ENCODE measurements at regions not wholly inside any gene's neighbourhood (a gene's known extent, or its start where the extent isn't known, plus 50 kb on each side); places are given as distances from the start of the nearest gene placed in this dataset.

GRCh38 chr4:174110180-174110579 lies 173.3 kb downstream of the FBXO8 start:
- no peak for DNase-seq
- H3K9me3 ChIP-seq (replicated peaks in 1 of 3): no peaks in the 10 kb centered on the region
- no peak overlapping the region for H3K4me3 ChIP-seq
- WGBS, 4 donors: 65 to 78% (median 73%) methylated on average over 9 of the region's 9 CpGs
- H3K4me1 ChIP-seq (replicated peaks in 1 of 2): no peaks in the 10 kb centered on the region
- intact Hi-C loops (cut with DNase I): no loop called here
- no peaks in the 10 kb centered on the region for H3K27me3 ChIP-seq
- H3K27ac ChIP-seq: no peak overlapping the region
- no peaks in the 10 kb centered on the region for H3K36me3 ChIP-seq (replicated peaks in 1 of 2)
- TF ChIP-seq POLR2A (IDR thresholded peaks at IDR 0.05) (no peak), CTCF (IDR thresholded peaks at IDR 0.05) (no peak)

GRCh38 chr4:174107746-174108354 lies 175.6 kb downstream of the FBXO8 start:
- Histone ChIP-seq H3K4me3 (no peak overlapping the region), H3K9me3 (replicated peaks in 1 of 3) (no peaks in the 10 kb centered on the region), H3K4me1 (replicated peaks in 1 of 2) (no peaks in the 10 kb centered on the region), H3K27me3 (no peaks in the 10 kb centered on the region), H3K36me3 (replicated peaks in 1 of 2) (no peaks in the 10 kb centered on the region), H3K27ac (no peak overlapping the region)
- 48 to 56% (median 50%) methylated on average over 6 of the region's 6 CpGs for WGBS, 4 donors
- DNase-seq: no peak
- intact Hi-C loops (cut with DNase I): no loop called here
- no peak for TF ChIP-seq CTCF (IDR thresholded peaks at IDR 0.05)
- TF ChIP-seq POLR2A (IDR thresholded peaks at IDR 0.05): no peak

DNA sequence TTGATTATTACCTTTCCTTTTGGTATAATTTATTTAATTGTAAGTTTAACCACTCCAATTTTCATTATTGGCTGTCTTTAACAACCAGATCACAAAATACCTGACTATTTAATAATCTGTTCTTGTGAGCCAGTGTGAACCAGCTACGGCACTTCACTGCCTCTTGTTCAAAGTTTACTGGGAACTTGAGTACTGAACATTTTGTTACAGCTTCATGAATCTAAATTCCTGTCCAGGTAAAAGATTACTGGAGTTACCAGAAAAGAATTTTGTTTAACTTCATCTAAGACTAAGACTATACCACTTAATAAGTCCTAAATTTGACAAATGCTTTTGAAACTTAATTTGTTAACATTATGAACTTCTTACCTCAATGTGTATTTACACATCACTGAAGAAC lies 178.3 kb downstream of the FBXO8 start:
- no peak for TF ChIP-seq POLR2A (IDR thresholded peaks at IDR 0.05)
- no peak for TF ChIP-seq CTCF (IDR thresholded peaks at IDR 0.05)
- no peaks in the 10 kb centered on the region for H3K36me3 ChIP-seq (replicated peaks in 1 of 2)
- DNase-seq: no peak
- no peaks in the 10 kb centered on the region for H3K9me3 ChIP-seq (replicated peaks in 1 of 3)
- H3K4me1 ChIP-seq (replicated peaks in 1 of 2): no peaks in the 10 kb centered on the region
- no peak overlapping the region for H3K4me3 ChIP-seq
- no peaks in the 10 kb centered on the region for H3K27me3 ChIP-seq
- intact Hi-C loops (cut with DNase I): no loop called here
- H3K27ac ChIP-seq: no peak overlapping the region
- WGBS, 4 donors: 68 to 79% (median 74%) methylated on average over 1 of the region's 1 CpG

GRCh38 chr4:174100910-174101309 lies 182.6 kb downstream of the FBXO8 start:
- Histone ChIP-seq H3K4me1 (replicated peaks in 1 of 2) (no peaks in the 10 kb centered on the region), H3K27ac (no peak overlapping the region), H3K27me3 (no peaks in the 10 kb centered on the region), H3K9me3 (replicated peaks in 1 of 3) (no peaks in the 10 kb centered on the region), H3K36me3 (replicated peaks in 1 of 2) (no peaks in the 10 kb centered on the region), H3K4me3 (no peak overlapping the region)
- intact Hi-C loops (cut with DNase I): no loop called here
- no peak for TF ChIP-seq CTCF (IDR thresholded peaks at IDR 0.05)
- TF ChIP-seq POLR2A (IDR thresholded peaks at IDR 0.05): no peak
- DNase-seq: no peak
- 70 to 88% (median 75%) methylated on average over 2 of the region's 2 CpGs for WGBS, 4 donors
